IPS DF 6.9 (cell line): ENCODE measurements at regions not wholly inside any gene's neighbourhood (a gene's known extent, or its start where the extent isn't known, plus 50 kb on each side); places are given as distances from the start of the nearest gene placed in this dataset.

Experiments used
- DNase-seq: peaks from one replicate; pipeline ENCODE4 v3.0.0-alpha.2; 2013; ENCODE audit warnings: low read depth, low spot score
- H3K27ac ChIP-seq: one replicate; pipeline ENCODE4 v1.5.1; 2013; ENCODE audit warnings: low read length, control low read depth
- H3K27me3 ChIP-seq: 2 replicates; pipeline ENCODE4 v1.6.1; 2013; ENCODE audit warnings: mild to moderate bottlenecking, low read length; ENCODE audit not compliant: control insufficient read depth, insufficient read depth
- H3K36me3 ChIP-seq: 2 replicates; pipeline ENCODE4 v1.6.1; 2013; ENCODE audit warnings: low read length; ENCODE audit not compliant: control insufficient read depth, insufficient read depth
- H3K4me1 ChIP-seq: 2 replicates; pipeline ENCODE4 v1.6.1; 2013; ENCODE audit warnings: low read length; ENCODE audit not compliant: control insufficient read depth, insufficient read depth
- H3K4me3 ChIP-seq: 2 replicates; pipeline ENCODE4 v1.5.1; 2013; ENCODE audit warnings: mild to moderate bottlenecking, low read length
- H3K9me3 ChIP-seq: 2 replicates; pipeline ENCODE4 v1.6.1; 2013; ENCODE audit warnings: low read length, inconsistent platforms; ENCODE audit not compliant: control insufficient read depth, insufficient read depth
- WGBS: extraction: QIAGEN DNeasy Blood & Tissue Kit; methylation state at CpG from one replicate; pipeline ENCODE4 v1.1.7; 2013; ENCODE audit warnings: mixed read lengths, missing lambda C conversion rate; ENCODE audit not compliant: insufficient read length, insufficient coverage; 5-methylcytosine and 5-hydroxymethylcytosine counted together

- no peak overlapping the region for H3K27ac ChIP-seq
- no CpG with 5 or more reads among the region's 2 CpGs for WGBS
- H3K27me3 ChIP-seq = no peaks in the 10 kb centered on the region
- H3K9me3 ChIP-seq = no peaks in the 10 kb centered on the region
- DNase-seq = no peak
- H3K4me1 ChIP-seq = no peaks in the 10 kb centered on the region
- no peaks in the 10 kb centered on the region for H3K36me3 ChIP-seq
- H3K4me3 ChIP-seq = no peak overlapping the region
These were observed 176.3 kb upstream of the VEGFC start for GRCh38 chr4:176969011-176969410.

- Histone ChIP-seq H3K27me3 (no peaks in the 10 kb centered on the region), H3K9me3 (no peaks in the 10 kb centered on the region), H3K4me1 (no peaks in the 10 kb centered on the region), H3K4me3 (no peak overlapping the region), H3K27ac (no peak overlapping the region), H3K36me3 (no peaks in the 10 kb centered on the region)
- no peak for DNase-seq
- no CpG with 5 or more reads among the region's 4 CpGs for WGBS
These were observed 178.1 kb upstream of the VEGFC start for GRCh38 chr4:176970853-176971252.

DNA sequence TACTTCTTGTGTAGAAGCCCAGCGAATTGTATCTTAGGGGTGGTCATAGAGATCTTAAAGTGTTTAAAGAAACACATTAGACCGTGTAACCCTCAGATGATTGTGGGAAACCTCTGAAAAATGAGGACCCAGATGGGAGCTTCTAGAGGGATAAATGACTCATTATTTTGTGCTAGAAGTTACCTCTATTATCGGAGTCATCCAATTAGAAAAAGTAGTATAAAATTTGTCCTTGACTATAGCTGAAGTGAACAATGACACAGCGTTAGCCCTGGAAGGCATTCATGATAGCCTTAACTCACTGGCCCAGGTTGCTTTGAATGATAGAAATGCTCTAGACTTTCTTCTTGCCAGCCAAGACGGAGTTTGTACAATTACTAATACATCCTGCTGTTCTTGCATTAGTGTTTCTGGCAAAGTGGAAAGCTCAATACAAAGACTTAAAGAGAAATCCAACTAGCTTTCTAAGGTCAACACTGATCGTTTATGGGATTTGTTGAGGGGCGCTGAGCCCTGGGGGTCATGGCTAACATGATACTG, 178.9 kb upstream of the VEGFC start:
- Histone ChIP-seq H3K4me3 (no peak overlapping the region), H3K4me1 (no peaks in the 10 kb centered on the region), H3K27ac (no peak overlapping the region), H3K9me3 (no peaks in the 10 kb centered on the region), H3K36me3 (no peaks in the 10 kb centered on the region), H3K27me3 (no peaks in the 10 kb centered on the region)
- WGBS = no CpG with 5 or more reads among the region's 7 CpGs
- DNase-seq = no peak

- no peaks in the 10 kb centered on the region for H3K4me1 ChIP-seq
- H3K36me3 ChIP-seq = no peaks in the 10 kb centered on the region
- H3K27me3 ChIP-seq = no peaks in the 10 kb centered on the region
- WGBS = no CpG with 5 or more reads among the region's 1 CpG
- no peaks in the 10 kb centered on the region for H3K9me3 ChIP-seq
- H3K27ac ChIP-seq = no peak overlapping the region
- no peak for DNase-seq
- no peak overlapping the region for H3K4me3 ChIP-seq
These were observed 186.7 kb upstream of the VEGFC start for GRCh38 chr4:176979416-176979815.

DNA sequence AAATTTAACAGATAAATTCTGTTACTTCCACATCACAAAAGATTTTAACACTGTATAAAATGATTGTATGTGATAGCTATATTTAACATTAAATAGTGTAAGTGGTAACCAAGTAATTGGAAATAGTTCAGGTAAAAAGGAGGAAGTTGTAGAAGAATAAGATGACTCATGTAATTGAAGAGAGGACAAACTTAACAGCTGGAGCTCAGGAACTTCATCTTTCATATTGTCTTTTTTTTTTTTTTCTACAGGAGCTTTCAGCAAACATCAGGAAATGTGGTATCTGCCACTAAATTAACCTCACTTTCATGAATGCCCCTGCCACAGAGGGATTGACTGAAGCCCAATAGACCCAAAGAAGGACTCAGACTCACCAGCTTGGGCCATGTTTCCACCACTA, 188.4 kb upstream of the VEGFC start:
- Histone ChIP-seq H3K36me3 (no peaks in the 10 kb centered on the region), H3K4me3 (no peak overlapping the region), H3K27me3 (no peaks in the 10 kb centered on the region), H3K4me1 (no peaks in the 10 kb centered on the region), H3K9me3 (no peaks in the 10 kb centered on the region), H3K27ac (no peak overlapping the region)
- no peak for DNase-seq

- no CpG with 5 or more reads among the region's 2 CpGs for WGBS
- H3K4me3 ChIP-seq = no peak overlapping the region
- H3K27me3 ChIP-seq = no peaks in the 10 kb centered on the region
- no peak for DNase-seq
- H3K4me1 ChIP-seq = no peaks in the 10 kb centered on the region
- no peak overlapping the region for H3K27ac ChIP-seq
- no peaks in the 10 kb centered on the region for H3K9me3 ChIP-seq
- no peaks in the 10 kb centered on the region for H3K36me3 ChIP-seq
These were observed 188.8 kb upstream of the VEGFC start for GRCh38 chr4:176981551-176981950.

GRCh38 chr4:176988226-176988625, 195.5 kb upstream of the VEGFC start:
- no peak for DNase-seq

DNA sequence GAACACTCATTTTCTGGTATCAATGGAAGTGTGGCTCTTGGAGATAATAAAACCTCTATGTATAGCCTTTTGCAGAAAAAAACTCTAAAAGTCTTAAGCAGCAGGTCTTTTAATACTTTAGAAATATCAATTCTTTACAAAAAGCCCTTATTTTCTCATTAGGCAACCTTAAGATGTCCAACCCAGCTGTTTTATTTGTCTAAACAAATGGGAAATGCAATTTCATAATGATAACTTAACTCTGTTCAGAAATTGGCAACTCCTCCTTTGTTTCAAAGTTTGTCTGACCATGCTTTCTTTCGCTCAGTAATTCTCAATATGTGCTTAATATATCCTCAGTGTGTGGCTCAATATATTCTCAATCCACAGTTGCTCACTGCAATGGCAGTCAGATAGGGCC, 196.5 kb upstream of the VEGFC start:
- Histone ChIP-seq H3K9me3 (no peaks in the 10 kb centered on the region), H3K27me3 (no peaks in the 10 kb centered on the region), H3K4me3 (no peak overlapping the region), H3K4me1 (no peaks in the 10 kb centered on the region), H3K27ac (no peak overlapping the region), H3K36me3 (no peaks in the 10 kb centered on the region)
- DNase-seq = no peak
- no CpG with 5 or more reads among the region's 1 CpG for WGBS

More at GRCh38 chr4:176988226-176988625, 195.5 kb upstream of the VEGFC start:
- WGBS = no CpG with 5 or more reads among the region's 1 CpG
- H3K27me3 ChIP-seq = no peaks in the 10 kb centered on the region
- H3K4me3 ChIP-seq = no peak overlapping the region
- H3K36me3 ChIP-seq = no peaks in the 10 kb centered on the region
- H3K27ac ChIP-seq = no peak overlapping the region
- no peaks in the 10 kb centered on the region for H3K4me1 ChIP-seq
- no peaks in the 10 kb centered on the region for H3K9me3 ChIP-seq

GRCh38 chr4:176999935-177000543, 207.3 kb upstream of the VEGFC start:
- Histone ChIP-seq H3K4me3 (no peak overlapping the region), H3K27me3 (no peaks in the 10 kb centered on the region), H3K27ac (no peak overlapping the region), H3K4me1 (0 out of 2 replicates have a peak, but pooled peaks cover 1% of the 10 kb centered on the region), H3K36me3 (no peaks in the 10 kb centered on the region), H3K9me3 (no peaks in the 10 kb centered on the region)
- WGBS = no CpG with 5 or more reads among the region's 2 CpGs
- DNase-seq = peak; percentile 0

DNA sequence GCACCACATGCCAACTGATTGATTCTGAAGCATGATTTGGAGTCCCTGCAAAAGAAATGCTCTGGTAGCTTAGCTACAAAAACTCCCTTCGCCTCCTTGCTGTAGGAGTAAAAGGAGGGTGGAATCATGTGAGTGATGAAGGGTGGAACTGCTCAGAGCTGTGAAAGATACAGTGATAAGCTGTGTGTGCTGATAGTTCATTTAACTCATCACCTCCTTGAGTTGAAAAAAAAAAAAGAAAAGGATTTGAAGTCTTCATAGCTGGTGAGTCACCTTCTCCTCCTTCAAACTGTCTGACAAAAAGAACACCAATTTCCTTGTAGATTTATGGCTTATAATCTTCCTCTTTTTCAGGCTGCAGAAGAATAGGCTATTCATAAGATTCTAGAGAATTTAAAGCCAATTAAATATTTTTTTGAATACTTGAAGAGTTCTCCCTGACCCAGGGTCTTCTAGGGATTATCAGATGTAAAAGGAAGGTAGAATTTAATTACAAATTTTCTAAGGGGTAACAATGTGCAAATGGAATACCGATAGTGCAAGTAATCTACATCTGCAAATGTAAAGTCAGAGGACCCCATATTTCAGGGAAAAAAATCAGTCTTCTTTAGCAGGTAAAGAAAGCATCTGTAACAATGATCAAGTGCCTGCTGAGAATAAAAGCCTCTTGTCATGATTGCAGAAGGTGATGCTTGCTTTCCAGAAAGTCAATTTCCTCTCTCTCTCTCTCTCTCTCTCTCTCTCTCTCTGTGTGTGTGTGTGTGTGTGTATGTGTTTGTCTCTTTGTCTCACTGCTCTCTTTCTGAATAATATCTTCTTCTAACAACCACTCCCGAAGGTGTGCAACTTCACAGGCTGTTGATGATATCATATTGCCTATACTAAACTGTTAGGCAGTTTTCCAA, 208.8 kb upstream of the VEGFC start:
- WGBS = no CpG with 5 or more reads among the region's 3 CpGs
- no peak overlapping the region for H3K27ac ChIP-seq
- H3K27me3 ChIP-seq = no peaks in the 10 kb centered on the region
- no peak overlapping the region for H3K4me3 ChIP-seq
- DNase-seq = no peak
- H3K4me1 ChIP-seq = 0 out of 2 replicates have a peak, but pooled peaks cover 1% of the 10 kb centered on the region
- no peaks in the 10 kb centered on the region for H3K36me3 ChIP-seq
- no peaks in the 10 kb centered on the region for H3K9me3 ChIP-seq
